ENCODE measurements at regions not wholly inside any gene's neighbourhood (a gene's known extent, or its start where the extent isn't known, plus 50 kb on each side); places are given as distances from the start of the nearest gene placed in this dataset.

DNA sequence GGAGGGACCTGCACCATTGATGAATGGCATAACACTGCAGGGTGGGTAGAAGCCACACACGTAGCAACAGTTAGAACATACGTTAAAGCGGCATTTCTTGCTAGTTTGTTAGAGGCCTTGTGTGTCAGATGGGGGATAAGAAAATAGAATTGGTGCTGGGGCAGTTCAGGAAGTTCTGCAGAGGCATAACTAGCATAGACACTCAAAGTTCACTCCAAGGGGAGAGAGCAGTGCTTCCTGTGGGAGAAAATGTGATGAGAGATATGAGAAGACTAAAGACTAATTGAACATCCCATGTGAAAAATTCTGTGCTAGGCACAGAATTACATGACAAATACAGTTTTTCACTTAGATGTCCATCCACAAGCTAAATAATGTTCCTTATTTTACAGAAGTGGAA, 327.1 kb downstream of the ZNF621 start:
- no peak overlapping the region for H3K27ac ChIP-seq (ENCODE audit: low read depth in 1 of 3, low read length in 2 of 3)
- DNase-seq (no peak), FAIRE-seq (no peak)
- no peak overlapping the region for H3K4me3 ChIP-seq (ENCODE audit: low read depth in 1 of 3, low read length in 3 of 3)
- H3K27me3 ChIP-seq (ENCODE audit: control insufficient read depth in 3 of 3, insufficient read depth in 3 of 3, low read length in 3 of 3) = no peaks in the 10 kb centered on the region
- no peaks in the 10 kb centered on the region for H3K4me1 ChIP-seq (ENCODE audit: control insufficient read depth in 3 of 3, insufficient read depth in 2 of 3, low read depth in 1 of 3, low read length in 2 of 3)
- no peaks in the 10 kb centered on the region for H3K36me3 ChIP-seq (ENCODE audit: control insufficient read depth in 3 of 3, insufficient read depth in 2 of 3, low read depth in 1 of 3, low read length in 3 of 3)
- 86 to 96% (median 92%) methylated on average over 3 of the region's 3 CpGs for WGBS, 3 donors
- peaks cover 0 to 3% of the 10 kb centered on the region in 2 donors for H3K9me3 ChIP-seq (ENCODE audit: control insufficient read depth in 2 of 2, insufficient read depth in 1 of 2, low read depth in 1 of 2, low read length in 1 of 2)

DNA sequence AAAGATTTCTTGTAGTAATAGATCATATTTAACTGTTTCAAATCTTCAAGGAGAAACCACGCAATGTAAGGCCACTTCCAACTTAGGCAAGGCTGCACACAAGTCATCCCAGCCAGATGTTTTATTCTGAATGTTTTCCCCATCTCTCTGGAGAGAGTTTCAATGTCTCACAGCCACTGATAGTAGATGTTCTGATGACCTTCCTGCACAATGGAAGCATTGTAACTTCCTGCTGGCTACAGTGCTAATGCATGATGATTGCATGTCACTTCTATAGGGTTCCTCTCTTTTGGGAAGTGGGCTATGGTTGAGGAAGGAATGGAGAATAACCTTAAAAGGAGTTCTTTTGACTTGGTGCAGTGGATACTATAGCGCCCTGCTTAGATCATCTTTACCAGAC, 328.0 kb downstream of the ZNF621 start:
- Histone ChIP-seq H3K4me1 (ENCODE audit: control insufficient read depth in 3 of 3, insufficient read depth in 2 of 3, low read depth in 1 of 3, low read length in 2 of 3) (no peaks in the 10 kb centered on the region), H3K27ac (ENCODE audit: low read depth in 1 of 3, low read length in 2 of 3) (no peak overlapping the region), H3K27me3 (ENCODE audit: control insufficient read depth in 3 of 3, insufficient read depth in 3 of 3, low read length in 3 of 3) (no peaks in the 10 kb centered on the region), H3K9me3 (ENCODE audit: control insufficient read depth in 2 of 2, insufficient read depth in 1 of 2, low read depth in 1 of 2, low read length in 1 of 2) (peaks cover 0 to 3% of the 10 kb centered on the region in 2 donors), H3K4me3 (ENCODE audit: low read depth in 1 of 3, low read length in 3 of 3) (no peak overlapping the region), H3K36me3 (ENCODE audit: control insufficient read depth in 3 of 3, insufficient read depth in 2 of 3, low read depth in 1 of 3, low read length in 3 of 3) (no peaks in the 10 kb centered on the region)
- 93 to 98% (median 93%) methylated on average over 2 of the region's 2 CpGs for WGBS, 3 donors
- DNase-seq (no peak), FAIRE-seq (no peak)

DNA sequence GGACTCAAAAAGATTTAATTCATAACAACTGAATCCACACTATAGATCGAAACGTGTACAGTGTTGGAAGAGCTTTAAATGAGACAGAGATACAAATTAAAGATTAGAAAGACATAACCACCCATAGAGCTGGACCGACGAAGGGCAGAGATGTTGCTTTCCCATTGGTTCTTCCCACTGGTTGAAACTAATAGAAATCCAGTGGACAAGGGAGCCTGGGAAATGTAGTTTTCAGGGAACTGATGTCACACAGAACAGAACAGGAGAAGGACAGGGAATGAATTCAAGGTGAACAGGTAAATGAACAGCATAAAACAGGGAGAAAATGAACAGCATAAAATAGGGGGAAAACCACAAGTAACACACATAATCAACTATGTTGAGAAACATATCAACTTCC, 328.7 kb downstream of the ZNF621 start:
- DNase-seq (no peak), FAIRE-seq (no peak)
- no peak overlapping the region for H3K4me3 ChIP-seq (ENCODE audit: low read depth in 1 of 3, low read length in 3 of 3)
- H3K4me1 ChIP-seq (ENCODE audit: control insufficient read depth in 3 of 3, insufficient read depth in 2 of 3, low read depth in 1 of 3, low read length in 2 of 3) = no peaks in the 10 kb centered on the region
- no peaks in the 10 kb centered on the region for H3K27me3 ChIP-seq (ENCODE audit: control insufficient read depth in 3 of 3, insufficient read depth in 3 of 3, low read length in 3 of 3)
- 93 to 95% (median 93%) methylated on average over 4 of the region's 4 CpGs for WGBS, 3 donors
- no peaks in the 10 kb centered on the region for H3K36me3 ChIP-seq (ENCODE audit: control insufficient read depth in 3 of 3, insufficient read depth in 2 of 3, low read depth in 1 of 3, low read length in 3 of 3)
- H3K9me3 ChIP-seq (ENCODE audit: control insufficient read depth in 2 of 2, insufficient read depth in 1 of 2, low read depth in 1 of 2, low read length in 1 of 2) = peaks cover 0 to 3% of the 10 kb centered on the region in 2 donors
- no peak overlapping the region for H3K27ac ChIP-seq (ENCODE audit: low read depth in 1 of 3, low read length in 2 of 3)

GRCh38 chr3:40855871-40856270, 331.1 kb downstream of the ZNF621 start:
- H3K27me3 ChIP-seq (ENCODE audit: control insufficient read depth in 3 of 3, insufficient read depth in 3 of 3, low read length in 3 of 3) = no peaks in the 10 kb centered on the region
- DNase-seq (no peak), FAIRE-seq (no peak)
- no peaks in the 10 kb centered on the region for H3K36me3 ChIP-seq (ENCODE audit: control insufficient read depth in 3 of 3, insufficient read depth in 2 of 3, low read depth in 1 of 3, low read length in 3 of 3)
- no peak overlapping the region for H3K4me3 ChIP-seq (ENCODE audit: low read depth in 1 of 3, low read length in 3 of 3)
- 74 to 88% (median 80%) methylated on average over 1 of the region's 1 CpG for WGBS, 3 donors
- no peaks in the 10 kb centered on the region for H3K4me1 ChIP-seq (ENCODE audit: control insufficient read depth in 3 of 3, insufficient read depth in 2 of 3, low read depth in 1 of 3, low read length in 2 of 3)
- peaks cover 0 to 3% of the 10 kb centered on the region in 2 donors for H3K9me3 ChIP-seq (ENCODE audit: control insufficient read depth in 2 of 2, insufficient read depth in 1 of 2, low read depth in 1 of 2, low read length in 1 of 2)
- H3K27ac ChIP-seq (ENCODE audit: low read depth in 1 of 3, low read length in 2 of 3) = no peak overlapping the region

- FAIRE-seq = no peak
Observed at GRCh38 chr3:40858364-40859115, 333.8 kb downstream of the ZNF621 start.

GRCh38 chr3:40862946-40863345, 336.4 kb upstream of the CTNNB1 start:
- Histone ChIP-seq H3K27ac (ENCODE audit: low read depth in 1 of 3, low read length in 2 of 3) (no peak overlapping the region), H3K4me1 (ENCODE audit: control insufficient read depth in 3 of 3, insufficient read depth in 2 of 3, low read depth in 1 of 3, low read length in 2 of 3) (no peaks in the 10 kb centered on the region), H3K36me3 (ENCODE audit: control insufficient read depth in 3 of 3, insufficient read depth in 2 of 3, low read depth in 1 of 3, low read length in 3 of 3) (no peaks in the 10 kb centered on the region), H3K4me3 (ENCODE audit: low read depth in 1 of 3, low read length in 3 of 3) (no peak overlapping the region), H3K27me3 (ENCODE audit: control insufficient read depth in 3 of 3, insufficient read depth in 3 of 3, low read length in 3 of 3) (no peaks in the 10 kb centered on the region), H3K9me3 (ENCODE audit: control insufficient read depth in 2 of 2, insufficient read depth in 1 of 2, low read depth in 1 of 2, low read length in 1 of 2) (peaks cover 0 to 7% of the 10 kb centered on the region in 2 donors)
- peak in 1 of 2 donors; percentile 65 for DNase-seq
- 37 to 77% (median 51%) methylated on average over 2 of the region's 2 CpGs for whole genome bisulfite sequencing, 3 donors
- no peak for FAIRE-seq

More at GRCh38 chr3:40858364-40859115, 333.8 kb downstream of the ZNF621 start:
- Histone ChIP-seq H3K36me3 (ENCODE audit: control insufficient read depth in 3 of 3, insufficient read depth in 2 of 3, low read depth in 1 of 3, low read length in 3 of 3) (no peaks in the 10 kb centered on the region), H3K4me3 (ENCODE audit: low read depth in 1 of 3, low read length in 3 of 3) (no peak overlapping the region), H3K27me3 (ENCODE audit: control insufficient read depth in 3 of 3, insufficient read depth in 3 of 3, low read length in 3 of 3) (no peaks in the 10 kb centered on the region), H3K9me3 (ENCODE audit: control insufficient read depth in 2 of 2, insufficient read depth in 1 of 2, low read depth in 1 of 2, low read length in 1 of 2) (peaks cover 0 to 3% of the 10 kb centered on the region in 2 donors), H3K4me1 (ENCODE audit: control insufficient read depth in 3 of 3, insufficient read depth in 2 of 3, low read depth in 1 of 3, low read length in 2 of 3) (no peaks in the 10 kb centered on the region), H3K27ac (ENCODE audit: low read depth in 1 of 3, low read length in 2 of 3) (no peak overlapping the region)
- no peak for DNase-seq
- WGBS, 3 donors = 72 to 84% (median 82%) methylated on average over 7 of the region's 7 CpGs

DNA sequence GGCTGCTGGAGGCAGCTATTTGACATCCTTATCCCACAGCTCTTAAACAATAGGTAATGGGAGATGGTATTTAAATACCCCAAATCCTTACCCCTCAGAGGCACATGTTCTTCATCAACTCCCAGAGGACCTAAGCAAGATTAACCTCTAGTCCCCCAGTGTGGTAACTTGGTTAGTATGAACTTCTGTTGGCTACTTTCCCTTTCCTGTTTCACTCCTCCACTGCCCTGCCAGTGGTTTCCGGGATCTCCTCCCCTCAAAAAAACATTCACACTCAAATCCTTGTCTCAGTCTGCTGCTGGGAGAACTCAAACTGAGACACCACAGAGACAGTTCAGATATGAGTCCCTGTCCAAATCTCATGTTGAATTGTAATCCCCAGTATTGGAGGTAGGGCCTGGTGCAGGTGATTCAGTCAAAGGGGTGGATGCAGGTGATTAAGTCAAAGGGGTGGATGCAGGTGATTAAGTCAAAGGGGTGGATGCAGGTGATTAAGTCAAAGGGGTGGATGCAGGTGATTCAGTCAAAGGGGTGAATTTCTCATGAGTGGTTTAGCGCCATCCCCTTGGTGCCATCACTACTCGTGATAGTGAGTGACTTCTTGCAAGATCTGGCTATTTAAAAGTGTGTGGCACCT, 335.0 kb upstream of the CTNNB1 start:
- Histone ChIP-seq H3K4me1 (ENCODE audit: control insufficient read depth in 3 of 3, insufficient read depth in 2 of 3, low read depth in 1 of 3, low read length in 2 of 3) (no peaks in the 10 kb centered on the region), H3K27me3 (ENCODE audit: control insufficient read depth in 3 of 3, insufficient read depth in 3 of 3, low read length in 3 of 3) (no peaks in the 10 kb centered on the region), H3K9me3 (ENCODE audit: control insufficient read depth in 2 of 2, insufficient read depth in 1 of 2, low read depth in 1 of 2, low read length in 1 of 2) (peaks cover 0 to 7% of the 10 kb centered on the region in 2 donors), H3K4me3 (ENCODE audit: low read depth in 1 of 3, low read length in 3 of 3) (no peak overlapping the region), H3K27ac (ENCODE audit: low read depth in 1 of 3, low read length in 2 of 3) (no peak overlapping the region), H3K36me3 (ENCODE audit: control insufficient read depth in 3 of 3, insufficient read depth in 2 of 3, low read depth in 1 of 3, low read length in 3 of 3) (no peaks in the 10 kb centered on the region)
- DNase-seq = no peak
- 75 to 89% (median 83%) methylated on average over 3 of the region's 3 CpGs for WGBS, 3 donors
- FAIRE-seq = no peak

DNA sequence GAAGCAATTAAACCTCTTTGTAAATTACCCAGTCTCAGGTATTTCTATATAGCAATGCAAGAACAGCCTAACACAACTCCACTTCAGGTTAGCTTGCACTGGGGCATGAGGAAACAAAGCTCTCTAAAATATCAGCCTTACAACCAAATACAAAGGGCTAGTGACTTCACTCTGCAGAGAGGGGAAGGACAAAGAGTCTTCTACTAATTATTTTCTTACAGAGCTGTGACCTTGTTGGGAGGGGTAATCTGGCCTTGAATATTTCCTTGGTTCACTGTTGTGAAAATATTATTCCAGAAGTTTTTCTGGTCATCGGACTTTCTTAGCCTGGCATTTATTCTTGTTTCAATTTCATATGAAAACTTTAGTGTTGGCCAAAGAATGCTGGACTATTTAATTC, 334.4 kb upstream of the CTNNB1 start:
- Histone ChIP-seq H3K27ac (ENCODE audit: low read depth in 1 of 3, low read length in 2 of 3) (no peak overlapping the region), H3K4me3 (ENCODE audit: low read depth in 1 of 3, low read length in 3 of 3) (no peak overlapping the region), H3K4me1 (ENCODE audit: control insufficient read depth in 3 of 3, insufficient read depth in 2 of 3, low read depth in 1 of 3, low read length in 2 of 3) (no peaks in the 10 kb centered on the region), H3K36me3 (ENCODE audit: control insufficient read depth in 3 of 3, insufficient read depth in 2 of 3, low read depth in 1 of 3, low read length in 3 of 3) (no peaks in the 10 kb centered on the region), H3K9me3 (ENCODE audit: control insufficient read depth in 2 of 2, insufficient read depth in 1 of 2, low read depth in 1 of 2, low read length in 1 of 2) (peaks cover 0 to 7% of the 10 kb centered on the region in 2 donors), H3K27me3 (ENCODE audit: control insufficient read depth in 3 of 3, insufficient read depth in 3 of 3, low read length in 3 of 3) (no peaks in the 10 kb centered on the region)
- FAIRE-seq = no peak
- DNase-seq = no peak
- 77 to 88% (median 88%) methylated on average over 1 of the region's 1 CpG for WGBS, 3 donors
